Spleen (tissue), 11 donors: ENCODE measurements at regions not wholly inside any gene's neighbourhood (a gene's known extent, or its start where the extent isn't known, plus 50 kb on each side); places are given as distances from the start of the nearest gene placed in this dataset.
"Not testable (repeated sequence)": the region's sequence is repeated elsewhere in the genome, so short reads cannot be mapped to it uniquely, and the experiment has no call there.

Source experiments
- DNase-seq: peaks from one replicate; pipeline ENCODE4 v3.0.0-alpha.2; 2020
- H3K27ac ChIP-seq, 8 donors: fragments of 200-600 bp; sonication (generic) in 7 of 8; 1 replicate in 4 of 8; 2 replicates in 4 of 8; pipeline versions ENCODE4 v1.5.0 to v1.8.0; 2016 to 2021; ENCODE audit warnings: inconsistent platforms in 4 of 8, mild to moderate bottlenecking in 4 of 8, moderate library complexity in 1 of 8
- H3K27me3 ChIP-seq, 7 donors: fragments of 200-600 bp; sonication (generic) in 6 of 7; replicated peaks in 1 of 7; 1 replicate in 4 of 7; 2 replicates in 3 of 7; pipeline versions ENCODE4 v1.5.0 to v1.8.0; 2016 to 2021; ENCODE audit warnings: inconsistent platforms in 3 of 7, mild to moderate bottlenecking in 1 of 7
- H3K36me3 ChIP-seq, 6 donors: fragments of 200-600 bp; sonication (generic) in 5 of 6; 1 replicate in 4 of 6; 2 replicates in 2 of 6; pipeline versions ENCODE4 v1.5.0 to v1.8.0; 2016 to 2021; ENCODE audit warnings: inconsistent platforms in 2 of 6
- H3K4me1 ChIP-seq, 6 donors: fragments of 200-600 bp; sonication (generic) in 5 of 6; 1 replicate in 3 of 6; 2 replicates in 3 of 6; pipeline versions ENCODE4 v1.5.0 to v1.8.0; 2016 to 2021; ENCODE audit warnings: inconsistent platforms in 3 of 6
- H3K4me3 ChIP-seq, 8 donors: fragments of 200-600 bp; sonication (generic) in 7 of 8; 1 replicate in 4 of 8; 2 replicates in 4 of 8; pipeline versions ENCODE4 v1.5.0 to v1.8.0; 2016 to 2021; ENCODE audit warnings: inconsistent platforms in 4 of 8, mild to moderate bottlenecking in 4 of 8, moderate library complexity in 2 of 8
- H3K9me3 ChIP-seq, 8 donors: fragments of 200-600 bp; sonication (generic) in 7 of 8; 1 replicate in 4 of 8; 2 replicates in 4 of 8; pipeline versions ENCODE4 v1.5.0 to v1.8.0; 2016 to 2021; ENCODE audit warnings: inconsistent platforms in 4 of 8
- POLR2A ChIP-seq, 3 donors: fragments of 450-650 bp; IDR thresholded peaks; one replicate each; pipeline ENCODE4 v1.5.1; 2017; ENCODE audit warnings: antibody characterized with exemption in 3 of 3, mild to moderate bottlenecking in 1 of 3
- POLR2AphosphoS5 ChIP-seq, 3 donors: sonication (generic); formaldehyde crosslinking; IDR thresholded peaks; one replicate each; pipeline ENCODE4 v1.5.1; 2017; ENCODE audit warnings: antibody characterized with exemption in 3 of 3
- WGBS, 5 donors: extraction: QIAGEN DNeasy Blood & Tissue Kit in 3 of 5; methylation state at CpG; one replicate each; pipeline versions ENCODE4 v1.1.5 to v1.1.7; 2013 to 2018; 5-methylcytosine and 5-hydroxymethylcytosine counted together
- intact Hi-C: fragments of 100-400 bp; cut with DNase I; formaldehyde crosslinking; loops from one replicate; pipeline ENCODE4 v1.15.0; 2023; ENCODE audit warnings: low total_unique reads
- TF ChIP-seq, protein P1 (sequence below), 11 experiments: fragments of 200-600 bp in 7 of 11; fragments of 450-650 bp in 4 of 11; sonication (generic) in 4 of 11; IDR thresholded peaks in 8 of 11; conservative IDR thresholded peaks in 3 of 11; 1 replicate in 7 of 11; 2 replicates in 4 of 11; pipeline versions ENCODE4 v1.4.0 to v1.8.0; 2016 to 2021; ENCODE audit warnings: antibody characterized with exemption in 11 of 11, inconsistent platforms in 4 of 11, mild to moderate bottlenecking in 1 of 11
- donor health status: healthy with polysubstance abuse.
- donor health status: DM: no; HTN: no; CAD: no; lungs with moderate emphysema.
- donor health status: DM: no; HTN: no; CAD: no.
- donor health status: Bipolar disorder and iron deficiency.
- donor health status: healthy.
- donor health status: DM: no; HTN: no; CAD: no.
- donor health status: DM: yes; HTN: yes; CAD: no.

DNA sequence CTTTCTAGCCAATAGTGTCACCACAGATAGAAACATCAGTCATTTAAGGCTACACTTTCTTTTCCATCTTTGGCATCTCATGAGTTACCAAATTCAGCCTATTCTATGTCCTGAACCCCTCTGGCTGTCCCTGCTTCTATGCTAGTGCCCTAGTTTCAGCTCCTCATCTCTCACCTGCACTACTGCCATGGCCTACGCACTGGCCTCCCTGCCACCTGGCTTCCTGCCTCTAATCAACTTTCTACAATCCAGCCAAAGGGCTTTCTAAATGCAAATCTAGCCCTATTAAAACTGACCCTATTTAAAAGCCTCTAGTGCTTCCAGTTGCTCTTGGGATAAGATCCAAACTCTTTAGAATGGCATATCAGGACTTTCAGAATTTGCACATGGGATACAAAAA lies 482.9 kb downstream of the TMEM38B start:
- no peaks in the 10 kb centered on the region for H3K9me3 ChIP-seq
- no peak overlapping the region for H3K27ac ChIP-seq
- no peaks in the 10 kb centered on the region for H3K36me3 ChIP-seq
- H3K4me1 ChIP-seq: no peaks in the 10 kb centered on the region
- no peak overlapping the region for H3K4me3 ChIP-seq
- DNase-seq: no peak
- 77 to 89% (median 86%) methylated on average over 1 of the region's 1 CpG for WGBS, 5 donors
- intact Hi-C loops: no loop called here
- TF ChIP-seq, protein P1, sequence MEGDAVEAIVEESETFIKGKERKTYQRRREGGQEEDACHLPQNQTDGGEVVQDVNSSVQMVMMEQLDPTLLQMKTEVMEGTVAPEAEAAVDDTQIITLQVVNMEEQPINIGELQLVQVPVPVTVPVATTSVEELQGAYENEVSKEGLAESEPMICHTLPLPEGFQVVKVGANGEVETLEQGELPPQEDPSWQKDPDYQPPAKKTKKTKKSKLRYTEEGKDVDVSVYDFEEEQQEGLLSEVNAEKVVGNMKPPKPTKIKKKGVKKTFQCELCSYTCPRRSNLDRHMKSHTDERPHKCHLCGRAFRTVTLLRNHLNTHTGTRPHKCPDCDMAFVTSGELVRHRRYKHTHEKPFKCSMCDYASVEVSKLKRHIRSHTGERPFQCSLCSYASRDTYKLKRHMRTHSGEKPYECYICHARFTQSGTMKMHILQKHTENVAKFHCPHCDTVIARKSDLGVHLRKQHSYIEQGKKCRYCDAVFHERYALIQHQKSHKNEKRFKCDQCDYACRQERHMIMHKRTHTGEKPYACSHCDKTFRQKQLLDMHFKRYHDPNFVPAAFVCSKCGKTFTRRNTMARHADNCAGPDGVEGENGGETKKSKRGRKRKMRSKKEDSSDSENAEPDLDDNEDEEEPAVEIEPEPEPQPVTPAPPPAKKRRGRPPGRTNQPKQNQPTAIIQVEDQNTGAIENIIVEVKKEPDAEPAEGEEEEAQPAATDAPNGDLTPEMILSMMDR (IDR thresholded peaks at IDR 0.05 in 8 of 11, conservative IDR thresholded peaks at IDR 0.05 in 3 of 11): no peak
- TF ChIP-seq POLR2AphosphoS5 (IDR thresholded peaks at IDR 0.05): no peak
- no peak for TF ChIP-seq POLR2A (IDR thresholded peaks at IDR 0.05)
- no peaks in the 10 kb centered on the region for H3K27me3 ChIP-seq

- no peaks in the 10 kb centered on the region for H3K36me3 ChIP-seq
- TF ChIP-seq POLR2AphosphoS5 (IDR thresholded peaks at IDR 0.05) (no peak), POLR2A (IDR thresholded peaks at IDR 0.05) (no peak)
- TF ChIP-seq, protein P1 (IDR thresholded peaks at IDR 0.05 in 8 of 11, conservative IDR thresholded peaks at IDR 0.05 in 3 of 11): no peak
- H3K4me3 ChIP-seq: no peak overlapping the region
- WGBS, 5 donors: 96 to 97% (median 96%) methylated on average over 3 of the region's 3 CpGs
- DNase-seq: no peak
- H3K4me1 ChIP-seq: no peaks in the 10 kb centered on the region
- H3K9me3 ChIP-seq: no peaks in the 10 kb centered on the region
- intact Hi-C loops: no loop called here
- no peaks in the 10 kb centered on the region for H3K27me3 ChIP-seq
- H3K27ac ChIP-seq: no peak overlapping the region
Observed at GRCh38 chr9:106179191-106179590, 484.9 kb downstream of the TMEM38B start.

DNA sequence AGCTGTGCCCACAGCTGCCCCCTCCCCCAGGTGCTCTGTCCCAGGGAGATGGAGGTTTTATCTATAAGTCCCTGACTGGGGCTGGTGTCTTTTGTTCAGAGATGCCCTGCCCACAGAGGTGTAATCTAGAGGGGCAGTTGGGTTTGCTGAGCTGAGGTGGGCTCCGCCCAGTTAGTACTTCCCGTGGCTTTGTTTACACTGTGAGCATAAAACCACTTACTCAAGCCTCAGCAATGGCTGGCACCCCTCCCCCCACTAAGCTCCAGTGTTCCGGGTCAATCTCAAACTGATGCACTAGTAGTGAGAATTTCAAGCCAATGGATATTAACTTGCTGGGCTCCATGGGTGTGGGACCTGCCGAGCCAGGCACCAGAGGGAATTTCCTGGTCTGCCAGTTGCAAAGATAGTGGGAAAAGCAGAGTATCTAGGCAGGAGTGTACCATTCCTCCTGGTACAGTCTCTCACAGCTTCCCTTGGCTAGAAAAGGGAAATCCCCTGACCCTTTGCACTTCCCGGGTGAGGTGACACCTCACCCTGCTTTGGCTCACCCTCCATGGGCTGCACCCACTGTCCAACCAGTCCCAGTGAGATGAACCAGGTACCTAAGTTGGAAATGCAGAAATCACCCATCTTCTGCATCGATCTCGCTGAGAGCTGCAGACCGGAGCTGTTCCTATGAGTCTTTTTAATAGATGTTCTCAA lies 509.6 kb downstream of the TMEM38B start:
- H3K4me1 ChIP-seq, H3K36me3 ChIP-seq, DNase-seq, intact Hi-C loops, H3K27me3 ChIP-seq, H3K27ac ChIP-seq, H3K4me3 ChIP-seq: not testable (repeated sequence)
- peaks cover 0 to 46% (median 28%) of the 10 kb centered on the region in 8 donors for H3K9me3 ChIP-seq
- 81 to 89% (median 87%) methylated on average over 8 of the region's 8 CpGs for WGBS, 5 donors

- no peak overlapping the region for H3K4me3 ChIP-seq
- no peak for TF ChIP-seq POLR2AphosphoS5 (IDR thresholded peaks at IDR 0.05)
- TF ChIP-seq, protein P1 (IDR thresholded peaks at IDR 0.05 in 8 of 11, conservative IDR thresholded peaks at IDR 0.05 in 3 of 11): no peak
- TF ChIP-seq POLR2A (IDR thresholded peaks at IDR 0.05): no peak
- no peak overlapping the region for H3K27ac ChIP-seq
- WGBS, 5 donors: 61 to 83% (median 67%) methylated on average over 1 of the region's 1 CpG
- no peaks in the 10 kb centered on the region for H3K27me3 ChIP-seq
- peaks cover 0 to 26% (median 10%) of the 10 kb centered on the region in 8 donors for H3K9me3 ChIP-seq
- no peak for DNase-seq
- no peaks in the 10 kb centered on the region for H3K4me1 ChIP-seq
- H3K36me3 ChIP-seq: no peaks in the 10 kb centered on the region
- intact Hi-C loops: no loop called here
Observed at GRCh38 chr9:106207298-106207697, 513.0 kb downstream of the TMEM38B start.
